Liver (tissue), 8 donors: ENCODE measurements at regions not wholly inside any gene's neighbourhood (a gene's known extent, or its start where the extent isn't known, plus 50 kb on each side); places are given as distances from the start of the nearest gene placed in this dataset.

Experiments used
- DNase-seq: peaks from one replicate; pipeline ENCODE4 v3.0.0-alpha.2; 2017; ENCODE audit warnings: low spot score
- H3K27ac ChIP-seq, 2 donors: one replicate each; pipeline ENCODE4 v1.7.0; 2013; ENCODE audit warnings: inconsistent platforms in 2 of 2, low read length in 2 of 2, control low read depth in 1 of 2, low read depth in 1 of 2, mild to moderate bottlenecking in 1 of 2
- H3K27me3 ChIP-seq, 4 donors: one replicate each; pipeline versions ENCODE4 v1.6.1 to v1.7.0; 2013; ENCODE audit warnings: low read length in 3 of 4, inconsistent platforms in 1 of 4, mild to moderate bottlenecking in 1 of 4, moderate library complexity in 1 of 4; ENCODE audit not compliant: control insufficient read depth in 4 of 4, insufficient read depth in 4 of 4
- H3K36me3 ChIP-seq, 4 donors: one replicate each; pipeline versions ENCODE4 v1.6.1 to v1.7.0; 2013; ENCODE audit warnings: low read length in 3 of 4, mild to moderate bottlenecking in 3 of 4, low read depth in 1 of 4, moderate library complexity in 1 of 4; ENCODE audit not compliant: control insufficient read depth in 4 of 4, insufficient read depth in 3 of 4
- H3K4me1 ChIP-seq, 4 donors: one replicate each; pipeline versions ENCODE4 v1.6.1 to v1.7.0; 2013; ENCODE audit warnings: low read length in 3 of 4, mild to moderate bottlenecking in 3 of 4, moderate library complexity in 1 of 4; ENCODE audit not compliant: control insufficient read depth in 4 of 4, insufficient read depth in 4 of 4
- H3K4me3 ChIP-seq, 3 donors: one replicate each; pipeline versions ENCODE4 v1.6.1 to v1.7.0; 2013; ENCODE audit warnings: low read length in 3 of 3, control low read depth in 1 of 3, low read depth in 1 of 3, mild to moderate bottlenecking in 1 of 3
- H3K9ac ChIP-seq, 2 donors: one replicate each; pipeline ENCODE4 v1.7.0; 2013; ENCODE audit warnings: low read length in 2 of 2, mild to moderate bottlenecking in 2 of 2, moderate library complexity in 2 of 2, control low read depth in 1 of 2, low read depth in 1 of 2
- H3K9me3 ChIP-seq, 4 donors: one replicate each; pipeline versions ENCODE4 v1.6.1 to v1.7.0; 2013; ENCODE audit warnings: low read length in 3 of 4; ENCODE audit not compliant: control insufficient read depth in 4 of 4
- ATF3 ChIP-seq: IDR thresholded peaks from 2 replicates; pipeline ENCODE4 v1.6.1; 2016; ENCODE audit warnings: antibody characterized with exemption
- CTCF ChIP-seq: fragments of 150-350 bp; IDR thresholded peaks from 2 replicates; pipeline ENCODE4 v1.5.1; 2017; ENCODE audit warnings: improper control_type of control experiment, low read depth, low read length; ENCODE audit not compliant: missing input control
- EGR1 ChIP-seq, 2 donors: IDR thresholded peaks; 2 replicates each; pipeline ENCODE4 v1.6.1; 2016 to 2018; ENCODE audit warnings: antibody characterized with exemption in 2 of 2, low read depth in 2 of 2
- FOXA1 ChIP-seq: IDR thresholded peaks from 2 replicates; pipeline ENCODE4 v1.6.1; 2016; ENCODE audit warnings: antibody characterized with exemption
- FOXA2 ChIP-seq: IDR thresholded peaks from 2 replicates; pipeline ENCODE4 v1.6.1; 2016; ENCODE audit warnings: antibody characterized with exemption
- GABPA ChIP-seq, 2 donors: IDR thresholded peaks in 1 of 2; conservative IDR thresholded peaks in 1 of 2; 2 replicates each; pipeline ENCODE4 v1.6.1; 2016; ENCODE audit warnings: antibody characterized with exemption in 2 of 2, mild to moderate bottlenecking in 1 of 2, moderate library complexity in 1 of 2
- HNF4A ChIP-seq, 2 donors: conservative IDR thresholded peaks; 2 replicates each; pipeline ENCODE4 v1.6.1; 2016; ENCODE audit warnings: antibody characterized with exemption in 2 of 2, mild to moderate bottlenecking in 2 of 2
- HNF4G ChIP-seq: IDR thresholded peaks from 2 replicates; pipeline ENCODE4 v1.6.1; 2016; ENCODE audit warnings: antibody characterized with exemption
- JUND ChIP-seq, 2 donors: IDR thresholded peaks; 2 replicates each; pipeline ENCODE4 v1.6.1; 2016; ENCODE audit warnings: antibody characterized with exemption in 2 of 2
- MAX ChIP-seq: IDR thresholded peaks from 2 replicates; pipeline ENCODE4 v1.6.1; 2016; ENCODE audit warnings: antibody characterized with exemption
- NR2F2 ChIP-seq: IDR thresholded peaks from 2 replicates; pipeline ENCODE4 v1.6.1; 2016; ENCODE audit warnings: antibody characterized with exemption
- RAD21 ChIP-seq, 2 donors: IDR thresholded peaks; 2 replicates each; pipeline ENCODE4 v1.6.1; 2016; ENCODE audit warnings: antibody characterized with exemption in 2 of 2, mild to moderate bottlenecking in 2 of 2
- REST ChIP-seq: IDR thresholded peaks from 2 replicates; pipeline ENCODE4 v1.6.1; 2016; ENCODE audit warnings: antibody characterized with exemption, mild to moderate bottlenecking
- RXRA ChIP-seq, 2 donors: IDR thresholded peaks; 2 replicates each; pipeline ENCODE4 v1.6.1; 2017 to 2018; ENCODE audit warnings: antibody characterized with exemption in 2 of 2, mild to moderate bottlenecking in 1 of 2
- SP1 ChIP-seq: IDR thresholded peaks from 2 replicates; pipeline ENCODE4 v1.6.1; 2018; ENCODE audit warnings: antibody characterized with exemption, mild to moderate bottlenecking
- TAF1 ChIP-seq: conservative IDR thresholded peaks from 2 replicates; pipeline ENCODE4 v1.6.1; 2016; ENCODE audit warnings: antibody characterized with exemption, mild to moderate bottlenecking
- YY1 ChIP-seq: IDR thresholded peaks from 2 replicates; pipeline ENCODE4 v1.6.1; 2016; ENCODE audit warnings: antibody characterized with exemption, mild to moderate bottlenecking
- ZBTB33 ChIP-seq: IDR thresholded peaks from 2 replicates; pipeline ENCODE4 v1.6.1; 2016; ENCODE audit warnings: antibody characterized with exemption
- WGBS: extraction: QIAGEN DNeasy Blood & Tissue Kit; methylation state at CpG from one replicate; pipeline ENCODE4 v1.1.7; 2013; 5-methylcytosine and 5-hydroxymethylcytosine counted together
- donor health status: healthy.
- donor health status: healthy.
- donor health status: healthy.
- donor health status: healthy.
- donor health status: healthy.

GRCh38 chr6:159615918-159616317 lies 77.1 kb downstream of the SOD2 start:
- TF ChIP-seq RXRA (IDR thresholded peaks at IDR 0.05) (no peak), EGR1 (IDR thresholded peaks at IDR 0.05; ENCODE audit: low read depth in 2 of 2) (no peak), TAF1 (no peak), GABPA (IDR thresholded peaks at IDR 0.05 in 1 of 2, conservative IDR thresholded peaks at IDR 0.05 in 1 of 2) (no peak), RAD21 (IDR thresholded peaks at IDR 0.05) (no peak), HNF4G (no peak), SP1 (no peak), REST (no peak), JUND (IDR thresholded peaks at IDR 0.05) (no peak), ZBTB33 (no peak), ATF3 (no peak), FOXA2 (no peak), MAX (no peak), FOXA1 (no peak), HNF4A (conservative IDR thresholded peaks at IDR 0.05) (no peak), YY1 (no peak), NR2F2 (no peak), CTCF (no peak)
- H3K27ac ChIP-seq = no peak overlapping the region
- H3K9me3 ChIP-seq = peaks cover 0 to 6% (median 0%) of the 10 kb centered on the region in 4 donors
- 70% methylated on average over 3 of the region's 3 CpGs for WGBS
- H3K36me3 ChIP-seq = peaks cover 0 to 2% (median 0%) of the 10 kb centered on the region in 4 donors
- no peak overlapping the region for H3K4me3 ChIP-seq
- H3K9ac ChIP-seq = no peak overlapping the region
- H3K4me1 ChIP-seq = no peaks in the 10 kb centered on the region
- no peaks in the 10 kb centered on the region for H3K27me3 ChIP-seq
- DNase-seq = no peak
